Adrenal gland (tissue), 9 donors: ENCODE measurements at regions not wholly inside any gene's neighbourhood (a gene's known extent, or its start where the extent isn't known, plus 50 kb on each side); places are given as distances from the start of the nearest gene placed in this dataset.

Experiments
- DNase-seq, 7 donors: peaks; one replicate each; pipeline ENCODE4 v3.0.0-alpha.2; 2019 to 2020
- H3K27ac ChIP-seq, 5 donors: fragments of 200-600 bp; sonication (generic) in 4 of 5; 1 replicate in 3 of 5; 2 replicates in 2 of 5; pipeline versions ENCODE4 v1.5.1 to v1.8.0; 2016 to 2020; ENCODE audit warnings: mild to moderate bottlenecking in 1 of 5
- H3K27me3 ChIP-seq: fragments of 200-600 bp; 2 replicates; pipeline ENCODE4 v1.8.0; 2021
- H3K36me3 ChIP-seq, 2 donors: fragments of 200-600 bp; replicated peaks in 1 of 2; 1 replicate in 1 of 2; 2 replicates in 1 of 2; pipeline versions ENCODE4 v1.5.1 to v1.8.0; 2018 to 2022
- H3K4me1 ChIP-seq, 2 donors: fragments of 200-600 bp; replicated peaks in 1 of 2; 1 replicate in 1 of 2; 2 replicates in 1 of 2; pipeline versions ENCODE4 v1.5.1 to v1.8.0; 2018 to 2021
- H3K4me3 ChIP-seq, 4 donors: fragments of 200-600 bp; sonication (generic) in 3 of 4; one replicate each; pipeline ENCODE4 v1.5.1; 2016 to 2018
- H3K9me3 ChIP-seq, 3 donors: fragments of 200-600 bp; sonication (generic) in 1 of 3; replicated peaks in 1 of 3; 1 replicate in 2 of 3; 2 replicates in 1 of 3; pipeline versions ENCODE4 v1.5.1 to v1.8.0; 2016 to 2021
- CTCF ChIP-seq, 6 experiments: fragments of 450-650 bp in 4 of 6; fragments of 200-600 bp in 2 of 6; sonication (generic) in 1 of 6; IDR thresholded peaks; 1 replicate in 5 of 6; 2 replicates in 1 of 6; pipeline versions ENCODE4 v1.5.1 to v1.8.0; 2016 to 2021; ENCODE audit warnings: antibody characterized with exemption in 6 of 6, mild to moderate bottlenecking in 2 of 6, moderate library complexity in 1 of 6
- POLR2A ChIP-seq, 2 donors: fragments of 450-650 bp; IDR thresholded peaks; one replicate each; pipeline ENCODE4 v1.6.1; 2017; ENCODE audit warnings: antibody characterized with exemption in 2 of 2, mild to moderate bottlenecking in 2 of 2, moderate library complexity in 1 of 2
- WGBS, 4 donors: extraction: QIAGEN DNeasy Blood & Tissue Kit in 2 of 4; methylation state at CpG; one replicate each; pipeline versions ENCODE4 v1.1.5 to v1.1.7; 2013 to 2017; 5-methylcytosine and 5-hydroxymethylcytosine counted together
- intact Hi-C, 2 donors: fragments of 100-400 bp; cut with DNase I; formaldehyde crosslinking; loops; one replicate each; pipeline versions ENCODE4 v1.14.1 to v1.15.0; 2022 to 2023
- donor health status: healthy with polysubstance abuse.
- donor health status: Bipolar disorder and iron deficiency.
- donor health status: DM: yes; HTN: yes; CAD: no.
- donor health status: DM: no; HTN: no; CAD: no.
- donor health status: DM: no; HTN: no; CAD: no.

DNA sequence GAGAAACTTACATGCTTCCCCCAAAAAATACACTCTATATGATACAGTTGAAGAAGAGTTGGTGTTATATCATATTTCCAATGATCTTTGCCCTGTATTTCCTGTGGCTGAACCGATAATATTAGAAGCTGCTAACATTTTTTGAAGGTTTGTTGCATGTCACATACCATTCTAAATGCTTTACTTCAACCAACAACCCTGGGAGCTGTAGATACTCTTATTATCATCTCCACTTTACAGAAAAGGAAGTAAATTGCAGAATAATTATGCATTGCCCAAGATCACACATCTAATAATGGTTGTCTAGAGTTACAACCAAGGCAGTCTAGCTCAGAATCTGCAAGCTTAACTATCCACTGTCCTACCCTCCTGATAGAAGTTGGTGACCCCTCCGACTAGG is 182.8 kb downstream of the NUAK1 start:
- no peak overlapping the region for H3K27ac ChIP-seq
- TF ChIP-seq POLR2A (IDR thresholded peaks at IDR 0.05) (no peak), CTCF (IDR thresholded peaks at IDR 0.05) (no peak)
- WGBS, 4 donors = 55 to 62% (median 59%) methylated on average over 2 of the region's 2 CpGs
- no peaks in the 10 kb centered on the region for H3K4me1 ChIP-seq
- H3K27me3 ChIP-seq = peaks cover 3% of the 10 kb centered on the region
- no peak for DNase-seq
- no peaks in the 10 kb centered on the region for H3K36me3 ChIP-seq
- no peak overlapping the region for H3K4me3 ChIP-seq
- intact Hi-C loops = no loop called here
- H3K9me3 ChIP-seq = no peaks in the 10 kb centered on the region

GRCh38 chr12:105956662-105957457 is 181.9 kb downstream of the NUAK1 start:
- Histone ChIP-seq H3K27me3 (peaks cover 3% of the 10 kb centered on the region), H3K27ac (no peak overlapping the region), H3K4me1 (no peaks in the 10 kb centered on the region), H3K4me3 (no peak overlapping the region), H3K36me3 (no peaks in the 10 kb centered on the region), H3K9me3 (no peaks in the 10 kb centered on the region)
- intact Hi-C loops = no loop called here
- WGBS, 4 donors = 44 to 66% (median 63%) methylated on average over 2 of the region's 2 CpGs
- DNase-seq = no peak
- TF ChIP-seq POLR2A (IDR thresholded peaks at IDR 0.05) = no peak
- no peak for TF ChIP-seq CTCF (IDR thresholded peaks at IDR 0.05)

- Histone ChIP-seq H3K4me3 (no peak overlapping the region), H3K36me3 (no peaks in the 10 kb centered on the region), H3K27ac (no peak overlapping the region), H3K27me3 (peaks cover 3% of the 10 kb centered on the region), H3K4me1 (no peaks in the 10 kb centered on the region), H3K9me3 (no peaks in the 10 kb centered on the region)
- no peak for DNase-seq
- no peak for TF ChIP-seq POLR2A (IDR thresholded peaks at IDR 0.05)
- no peak for TF ChIP-seq CTCF (IDR thresholded peaks at IDR 0.05)
- 41 to 67% (median 56%) methylated on average over 3 of the region's 3 CpGs for WGBS, 4 donors
- intact Hi-C loops = no loop called here
These were observed 178.3 kb downstream of the NUAK1 start for GRCh38 chr12:105960319-105961083.

GRCh38 chr12:105961821-105962671 is 176.7 kb downstream of the NUAK1 start:
- DNase-seq = no peak
- no peaks in the 10 kb centered on the region for H3K9me3 ChIP-seq
- WGBS, 4 donors = 73 to 88% (median 81%) methylated on average over 1 of the region's 1 CpG
- intact Hi-C loops = no loop called here
- TF ChIP-seq CTCF (IDR thresholded peaks at IDR 0.05) (no peak), POLR2A (IDR thresholded peaks at IDR 0.05) (no peak)
- H3K27me3 ChIP-seq = peaks cover 3% of the 10 kb centered on the region
- no peaks in the 10 kb centered on the region for H3K4me1 ChIP-seq
- H3K27ac ChIP-seq = no peak overlapping the region
- H3K36me3 ChIP-seq = no peaks in the 10 kb centered on the region
- H3K4me3 ChIP-seq = no peak overlapping the region
